ENCODE measurements at regions not wholly inside any gene's neighbourhood (a gene's known extent, or its start where the extent isn't known, plus 50 kb on each side); places are given as distances from the start of the nearest gene placed in this dataset.

- H3K4me1 ChIP-seq (ENCODE audit: insufficient read depth, low read length, poor library complexity, severe bottlenecking), result peaks cover 55% of the 10 kb centered on the region
- no peak overlapping the region for H3K4me3 ChIP-seq (ENCODE audit: low read length, poor library complexity, severe bottlenecking)
- H3K9me2 ChIP-seq (replicated peaks; ENCODE audit: low read depth, low read length), result no peaks in the 10 kb centered on the region
- H3K9ac ChIP-seq (ENCODE audit: low read depth, low read length, poor library complexity, severe bottlenecking), result no peak overlapping the region
- no peaks in the 10 kb centered on the region for H4K20me1 ChIP-seq (ENCODE audit: insufficient read depth, low read length, poor library complexity, severe bottlenecking)
- H3K4me2 ChIP-seq (ENCODE audit: low read depth, low read length, poor library complexity, severe bottlenecking), result no peak overlapping the region
- TF ChIP-seq EZH2phosphoT487 (IDR thresholded peaks at IDR 0.05; ENCODE audit: borderline replicate concordance), result no peak
- no peak for TF ChIP-seq CTCF (conservative IDR thresholded peaks at IDR 0.05; ENCODE audit: low read length)
- H3K27me3 ChIP-seq (ENCODE audit: insufficient read depth, low read length, poor library complexity, severe bottlenecking), result no peaks in the 10 kb centered on the region
- no peaks in the 10 kb centered on the region for H3K36me3 ChIP-seq (ENCODE audit: insufficient read depth, low read length)
- peak overlapping the region; percentile 28; the same call in 1 of the 2 replicates for H2AFZ ChIP-seq (ENCODE audit: low read length)
- H3F3A ChIP-seq (ENCODE audit: low read depth), result peaks cover 16% of the 10 kb centered on the region; the same call in 1 of the 2 replicates
- H3K79me2 ChIP-seq (ENCODE audit: insufficient read depth, low read length), result no peaks in the 10 kb centered on the region
- no peaks in the 10 kb centered on the region for H3K9me3 ChIP-seq (ENCODE audit: insufficient read depth, low read depth, low read length)
These were observed 79.9 kb upstream of the SSTR1 start for GRCh38 chr14:38127784-38128183.

- Histone ChIP-seq H3K9me3 (ENCODE audit: insufficient read depth, low read depth, low read length) (no peaks in the 10 kb centered on the region), H3K4me3 (ENCODE audit: low read length, poor library complexity, severe bottlenecking) (no peak overlapping the region), H2AFZ (ENCODE audit: low read length) (no peak overlapping the region), H3F3A (ENCODE audit: low read depth) (peaks cover 16% of the 10 kb centered on the region; the same call in 1 of the 2 replicates), H3K36me3 (ENCODE audit: insufficient read depth, low read length) (no peaks in the 10 kb centered on the region), H3K79me2 (ENCODE audit: insufficient read depth, low read length) (no peaks in the 10 kb centered on the region), H3K9ac (ENCODE audit: low read depth, low read length, poor library complexity, severe bottlenecking) (no peak overlapping the region), H3K4me1 (ENCODE audit: insufficient read depth, low read length, poor library complexity, severe bottlenecking) (peaks cover 47% of the 10 kb centered on the region), H3K27me3 (ENCODE audit: insufficient read depth, low read length, poor library complexity, severe bottlenecking) (no peaks in the 10 kb centered on the region), H3K4me2 (ENCODE audit: low read depth, low read length, poor library complexity, severe bottlenecking) (no peak overlapping the region), H4K20me1 (ENCODE audit: insufficient read depth, low read length, poor library complexity, severe bottlenecking) (no peaks in the 10 kb centered on the region), H3K9me2 (replicated peaks; ENCODE audit: low read depth, low read length) (no peaks in the 10 kb centered on the region)
- no peak for TF ChIP-seq EZH2phosphoT487 (IDR thresholded peaks at IDR 0.05; ENCODE audit: borderline replicate concordance)
- TF ChIP-seq CTCF (conservative IDR thresholded peaks at IDR 0.05; ENCODE audit: low read length), result no peak
These were observed 79.1 kb upstream of the SSTR1 start for GRCh38 chr14:38128640-38129039.

GRCh38 chr14:38129192-38129591 lies 78.5 kb upstream of the SSTR1 start:
- H4K20me1 ChIP-seq (ENCODE audit: insufficient read depth, low read length, poor library complexity, severe bottlenecking), result no peaks in the 10 kb centered on the region
- peaks cover 13% of the 10 kb centered on the region; the same call in 1 of the 2 replicates for H3F3A ChIP-seq (ENCODE audit: low read depth)
- H3K36me3 ChIP-seq (ENCODE audit: insufficient read depth, low read length), result no peaks in the 10 kb centered on the region
- H3K79me2 ChIP-seq (ENCODE audit: insufficient read depth, low read length), result no peaks in the 10 kb centered on the region
- no peak for TF ChIP-seq CTCF (conservative IDR thresholded peaks at IDR 0.05; ENCODE audit: low read length)
- TF ChIP-seq EZH2phosphoT487 (IDR thresholded peaks at IDR 0.05; ENCODE audit: borderline replicate concordance), result no peak
- H3K9me3 ChIP-seq (ENCODE audit: insufficient read depth, low read depth, low read length), result no peaks in the 10 kb centered on the region
- no peaks in the 10 kb centered on the region for H3K27me3 ChIP-seq (ENCODE audit: insufficient read depth, low read length, poor library complexity, severe bottlenecking)
- no peak overlapping the region for H3K9ac ChIP-seq (ENCODE audit: low read depth, low read length, poor library complexity, severe bottlenecking)
- no peak overlapping the region for H2AFZ ChIP-seq (ENCODE audit: low read length)
- no peaks in the 10 kb centered on the region for H3K9me2 ChIP-seq (replicated peaks; ENCODE audit: low read depth, low read length)
- H3K4me3 ChIP-seq (ENCODE audit: low read length, poor library complexity, severe bottlenecking), result no peak overlapping the region
- H3K4me2 ChIP-seq (ENCODE audit: low read depth, low read length, poor library complexity, severe bottlenecking), result no peak overlapping the region
- peaks cover 42% of the 10 kb centered on the region for H3K4me1 ChIP-seq (ENCODE audit: insufficient read depth, low read length, poor library complexity, severe bottlenecking)

Measured in Loucy (cell line).